ENCODE measurements at regions not wholly inside any gene's neighbourhood (a gene's known extent, or its start where the extent isn't known, plus 50 kb on each side); places are given as distances from the start of the nearest gene placed in this dataset.

- TF ChIP-seq POLR2A (IDR thresholded peaks at IDR 0.05; ENCODE audit: low read length) (no peak), GATA1 (IDR thresholded peaks at IDR 0.05; ENCODE audit: low read depth, low read length) (no peak)
These were observed 66.2 kb upstream of the NFE2L3 start for GRCh38 chr7:26085771-26086170.

All from erythroblast (primary cell).